ENCODE measurements at regions not wholly inside any gene's neighbourhood (a gene's known extent, or its start where the extent isn't known, plus 50 kb on each side); places are given as distances from the start of the nearest gene placed in this dataset.

DNA sequence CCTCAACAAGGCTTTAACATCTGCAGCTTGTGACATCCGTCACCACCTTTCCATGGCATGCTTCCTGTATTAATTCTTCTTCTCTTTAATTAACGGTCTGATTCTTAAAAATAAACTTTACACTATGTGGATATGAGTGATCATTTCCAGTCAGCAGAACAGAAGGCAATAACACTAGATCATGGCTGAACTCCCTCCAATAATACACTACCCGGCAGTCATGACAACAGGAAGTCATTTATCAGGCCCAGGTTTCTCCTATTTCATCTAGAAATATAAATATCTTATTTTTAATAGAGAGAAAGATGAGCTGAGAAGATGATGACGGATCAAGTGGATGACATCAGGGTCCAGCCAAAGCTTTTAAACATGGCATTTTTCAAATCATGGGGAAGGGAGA, 792.2 kb downstream of the SLC4A3 start:
- H3K4me3 Mint-ChIP-seq (ENCODE audit: unreplicated experiment) = no peak overlapping the region
- DNase-seq (ENCODE audit: unreplicated experiment) = no peak
- no peaks in the 10 kb centered on the region for H3K4me1 Mint-ChIP-seq (ENCODE audit: insufficient read depth, unreplicated experiment)
- no peaks in the 10 kb centered on the region for H3K36me3 Mint-ChIP-seq (ENCODE audit: insufficient read depth, unreplicated experiment)
- TF ChIP-seq, protein P1, sequence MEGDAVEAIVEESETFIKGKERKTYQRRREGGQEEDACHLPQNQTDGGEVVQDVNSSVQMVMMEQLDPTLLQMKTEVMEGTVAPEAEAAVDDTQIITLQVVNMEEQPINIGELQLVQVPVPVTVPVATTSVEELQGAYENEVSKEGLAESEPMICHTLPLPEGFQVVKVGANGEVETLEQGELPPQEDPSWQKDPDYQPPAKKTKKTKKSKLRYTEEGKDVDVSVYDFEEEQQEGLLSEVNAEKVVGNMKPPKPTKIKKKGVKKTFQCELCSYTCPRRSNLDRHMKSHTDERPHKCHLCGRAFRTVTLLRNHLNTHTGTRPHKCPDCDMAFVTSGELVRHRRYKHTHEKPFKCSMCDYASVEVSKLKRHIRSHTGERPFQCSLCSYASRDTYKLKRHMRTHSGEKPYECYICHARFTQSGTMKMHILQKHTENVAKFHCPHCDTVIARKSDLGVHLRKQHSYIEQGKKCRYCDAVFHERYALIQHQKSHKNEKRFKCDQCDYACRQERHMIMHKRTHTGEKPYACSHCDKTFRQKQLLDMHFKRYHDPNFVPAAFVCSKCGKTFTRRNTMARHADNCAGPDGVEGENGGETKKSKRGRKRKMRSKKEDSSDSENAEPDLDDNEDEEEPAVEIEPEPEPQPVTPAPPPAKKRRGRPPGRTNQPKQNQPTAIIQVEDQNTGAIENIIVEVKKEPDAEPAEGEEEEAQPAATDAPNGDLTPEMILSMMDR (IDR thresholded peaks at IDR 0.05; ENCODE audit: unreplicated experiment) = no peak
- H3K9me3 Mint-ChIP-seq (ENCODE audit: unreplicated experiment) = no peaks in the 10 kb centered on the region
- no peaks in the 10 kb centered on the region for H3K27me3 Mint-ChIP-seq (ENCODE audit: insufficient read depth, unreplicated experiment)
- BruUV-seq (replicated peaks) = no TSS peak
- POLR2A ChIA-PET = no interaction called here
- CTCF ChIA-PET = interaction anchor here (0.5 kb wide), 1 partner anchor 692 kb away, joined by 3 read pairs; no protein-coding TSS in a partner anchor
- no peak overlapping the region for H3K27ac Mint-ChIP-seq (ENCODE audit: low read depth, unreplicated experiment)
- intact Hi-C loops (cut with micrococcal nuclease) = no loop called here

DNA sequence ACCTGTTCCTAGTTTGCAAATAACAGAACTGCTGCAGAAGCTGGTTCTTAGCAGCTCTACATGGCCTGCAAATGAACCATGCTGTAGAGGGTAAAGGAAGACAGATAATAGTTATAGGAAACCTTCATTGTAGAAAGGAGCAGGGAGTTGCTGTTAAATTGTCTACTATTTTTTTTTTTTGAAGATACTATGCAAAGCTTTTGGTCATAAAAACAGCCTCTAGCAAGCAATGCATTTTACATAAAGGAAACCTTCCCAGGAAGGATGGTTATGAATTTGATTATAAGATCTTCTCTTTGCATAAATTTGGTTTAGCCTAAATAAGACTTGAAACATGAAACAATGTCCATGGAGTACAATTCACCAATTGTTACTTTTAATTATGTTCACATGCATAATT, 793.4 kb downstream of the SLC4A3 start:
- intact Hi-C loops (cut with micrococcal nuclease) = no loop called here
- Mint-ChIP-seq H3K4me1 (ENCODE audit: insufficient read depth, unreplicated experiment) (no peaks in the 10 kb centered on the region), H3K9me3 (ENCODE audit: unreplicated experiment) (no peaks in the 10 kb centered on the region), H3K27me3 (ENCODE audit: insufficient read depth, unreplicated experiment) (no peaks in the 10 kb centered on the region), H3K27ac (ENCODE audit: low read depth, unreplicated experiment) (no peak overlapping the region), H3K36me3 (ENCODE audit: insufficient read depth, unreplicated experiment) (no peaks in the 10 kb centered on the region), H3K4me3 (ENCODE audit: unreplicated experiment) (no peak overlapping the region)
- BruUV-seq (replicated peaks) = no TSS peak
- CTCF ChIA-PET = no interaction called here
- POLR2A ChIA-PET = no interaction called here
- DNase-seq (ENCODE audit: unreplicated experiment) = no peak
- TF ChIP-seq, protein P1 (IDR thresholded peaks at IDR 0.05; ENCODE audit: unreplicated experiment) = no peak

DNA sequence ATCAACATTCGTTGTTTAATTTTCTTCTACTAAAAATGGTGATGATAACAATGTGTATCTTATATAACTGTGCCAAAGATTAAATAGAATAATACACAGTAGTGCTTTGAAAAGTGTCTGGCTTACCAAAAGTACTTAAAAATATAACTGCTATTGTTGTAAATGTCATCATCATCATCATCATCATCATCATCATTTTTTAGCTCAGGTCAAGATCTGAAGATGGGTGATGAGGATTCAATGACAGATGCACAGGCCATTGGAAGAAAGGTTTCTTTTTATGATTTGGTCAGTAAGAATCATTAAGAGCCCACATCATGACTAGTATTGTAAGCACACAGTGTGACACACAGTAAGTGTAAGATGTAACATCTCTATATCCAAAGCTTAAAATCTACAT, 795.2 kb downstream of the SLC4A3 start:
- Mint-ChIP-seq H3K4me1 (ENCODE audit: insufficient read depth, unreplicated experiment) (no peaks in the 10 kb centered on the region), H3K9me3 (ENCODE audit: unreplicated experiment) (no peaks in the 10 kb centered on the region), H3K27me3 (ENCODE audit: insufficient read depth, unreplicated experiment) (no peaks in the 10 kb centered on the region), H3K4me3 (ENCODE audit: unreplicated experiment) (no peak overlapping the region), H3K27ac (ENCODE audit: low read depth, unreplicated experiment) (no peak overlapping the region), H3K36me3 (ENCODE audit: insufficient read depth, unreplicated experiment) (no peaks in the 10 kb centered on the region)
- no peak for DNase-seq (ENCODE audit: unreplicated experiment)
- no TSS peak for BruUV-seq (replicated peaks)
- ChIA-PET POLR2A (no interaction called here), CTCF (no interaction called here)
- intact Hi-C loops (cut with micrococcal nuclease) = no loop called here
- TF ChIP-seq, protein P1 (IDR thresholded peaks at IDR 0.05; ENCODE audit: unreplicated experiment) = no peak

DNA sequence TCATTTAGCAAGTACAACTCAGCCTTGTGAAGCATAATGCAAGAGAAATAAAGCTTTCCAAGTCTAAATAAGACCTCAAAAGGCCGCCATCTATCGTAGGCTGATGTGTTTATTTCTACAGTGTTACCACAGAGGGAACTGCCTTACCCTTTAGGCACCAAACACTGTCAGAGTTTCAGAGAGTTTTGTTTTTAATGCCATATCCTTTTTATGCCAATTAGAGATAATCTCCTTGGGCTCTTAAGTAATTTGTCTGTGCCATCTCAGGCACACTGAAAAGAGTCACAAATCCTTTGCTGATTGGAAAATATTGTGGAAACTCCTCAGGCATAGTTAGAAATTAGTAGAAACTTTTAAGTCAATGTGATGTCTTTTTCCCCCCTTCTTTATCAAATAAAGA, 797.1 kb downstream of the SLC4A3 start:
- CTCF ChIA-PET = interaction anchor here (0.7 kb wide), 2 partner anchors 16 to 575 kb away, joined by 3 read pairs; no protein-coding TSS in a partner anchor
- TF ChIP-seq, protein P1 (IDR thresholded peaks at IDR 0.05; ENCODE audit: unreplicated experiment) = no peak
- BruUV-seq (replicated peaks) = no TSS peak
- POLR2A ChIA-PET = interaction anchor here (0.7 kb wide), 1 partner anchor 33 kb away, joined by 3 read pairs; no protein-coding TSS in a partner anchor
- intact Hi-C loops (cut with micrococcal nuclease) = no loop called here
- Mint-ChIP-seq H3K36me3 (ENCODE audit: insufficient read depth, unreplicated experiment) (no peaks in the 10 kb centered on the region), H3K4me3 (ENCODE audit: unreplicated experiment) (no peak overlapping the region), H3K27ac (ENCODE audit: low read depth, unreplicated experiment) (no peak overlapping the region), H3K27me3 (ENCODE audit: insufficient read depth, unreplicated experiment) (no peaks in the 10 kb centered on the region), H3K4me1 (ENCODE audit: insufficient read depth, unreplicated experiment) (no peaks in the 10 kb centered on the region), H3K9me3 (ENCODE audit: unreplicated experiment) (no peaks in the 10 kb centered on the region)
- no peak for DNase-seq (ENCODE audit: unreplicated experiment)
